ENCODE measurements at regions not wholly inside any gene's neighbourhood (a gene's known extent, or its start where the extent isn't known, plus 50 kb on each side); places are given as distances from the start of the nearest gene placed in this dataset.

DNA sequence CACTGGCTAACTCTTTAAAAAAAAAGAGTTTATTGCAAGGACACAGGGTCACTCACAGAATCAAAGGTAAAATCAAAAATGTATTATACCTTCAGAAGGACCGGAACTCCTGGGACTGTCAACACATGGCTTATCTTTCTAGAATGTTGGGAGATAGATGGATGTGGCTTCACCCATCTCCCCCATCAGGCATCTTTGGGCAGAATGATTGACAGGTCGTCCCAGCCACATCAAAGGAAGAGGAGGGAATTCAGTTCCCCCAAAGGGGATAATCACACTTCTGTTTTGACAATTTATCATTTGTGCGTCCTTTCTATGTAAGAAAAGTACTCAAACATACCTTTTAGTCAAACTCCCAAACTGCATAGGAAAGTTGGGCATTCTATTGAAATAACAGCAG lies 228.6 kb upstream of the CDH5 start:
- DNase-seq (ENCODE audit: low read depth): no peak

DNA sequence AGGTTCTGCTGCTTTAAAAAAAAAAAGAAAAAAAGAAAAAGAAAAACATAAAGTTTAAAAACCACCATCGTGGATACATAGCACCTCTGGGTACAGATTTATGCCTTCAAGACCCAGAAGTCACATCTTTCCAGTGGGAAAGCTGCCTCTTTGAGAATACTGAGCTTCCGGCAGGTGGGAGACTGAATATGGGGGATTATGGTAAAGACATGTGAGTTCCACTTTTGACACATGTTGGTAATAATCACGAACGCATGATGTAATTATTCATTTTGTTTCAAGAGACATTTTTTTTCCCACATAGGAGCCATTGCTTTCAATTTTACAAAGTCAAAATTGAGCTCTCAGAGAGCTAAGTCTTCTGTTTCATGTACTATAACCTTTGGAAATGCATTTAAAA lies 229.7 kb upstream of the CDH5 start:
- no peak for DNase-seq (ENCODE audit: low read depth)

DNA sequence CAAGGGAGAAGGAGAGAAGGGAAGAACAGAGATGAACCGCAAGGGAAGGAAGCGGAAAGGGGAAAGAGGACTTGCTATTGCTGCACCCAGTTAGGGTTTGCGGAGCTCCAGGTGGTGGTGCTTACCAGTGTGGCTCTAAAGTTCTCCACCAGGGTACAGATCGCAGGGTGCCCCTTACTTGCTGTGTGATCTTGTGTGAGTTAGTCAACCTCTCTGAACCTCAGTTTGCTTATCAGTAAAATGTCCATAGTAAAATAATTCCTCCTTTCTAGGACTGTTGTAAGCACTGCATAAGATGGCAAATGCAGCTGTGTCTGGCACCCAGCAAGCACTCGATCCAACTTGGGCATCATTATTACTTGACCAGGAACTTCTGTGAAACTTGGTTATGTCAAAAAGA lies 230.7 kb upstream of the CDH5 start:
- DNase-seq (ENCODE audit: low read depth): no peak

DNA sequence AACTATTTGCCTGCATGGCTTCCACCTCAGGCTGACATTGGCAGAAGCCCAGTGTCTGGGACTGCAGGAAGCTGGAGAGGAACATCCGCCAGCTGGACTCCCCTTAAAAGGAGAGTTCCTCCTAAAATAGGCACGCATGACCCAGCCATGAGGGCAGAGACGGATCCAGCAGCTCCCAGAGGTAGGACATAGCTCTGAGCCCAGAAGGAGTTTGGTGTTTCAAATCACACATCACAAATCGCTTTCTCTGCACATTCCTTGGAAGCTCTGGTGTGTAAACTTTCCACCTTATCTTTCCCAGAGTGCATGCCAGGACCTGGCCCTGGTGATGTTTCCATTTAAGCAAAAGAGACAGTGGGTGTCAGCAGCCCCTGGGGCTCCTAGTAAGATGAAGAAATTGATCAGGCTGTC lies 231.1 kb upstream of the CDH5 start:
- DNase-seq (ENCODE audit: low read depth): no peak

DNA sequence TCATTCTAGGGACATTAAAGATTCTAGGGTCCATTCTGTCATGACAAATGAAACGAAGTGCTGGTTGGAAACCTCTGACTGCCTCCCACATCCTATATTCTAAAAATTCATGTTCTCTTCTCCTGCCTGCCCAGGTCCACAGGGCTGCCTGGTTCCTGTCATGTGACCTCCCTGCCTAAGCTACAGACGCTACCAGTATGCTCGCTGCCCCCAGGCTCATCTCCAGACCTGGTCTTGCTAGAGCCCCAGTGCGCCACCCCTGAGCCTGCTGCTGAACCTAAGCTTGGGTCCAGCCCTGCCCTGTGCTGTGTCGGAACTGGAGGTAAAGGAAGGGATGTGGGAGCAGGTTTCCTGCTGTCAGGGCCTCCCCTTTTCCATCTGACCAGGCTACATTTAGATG lies 231.6 kb upstream of the CDH5 start:
- DNase-seq (ENCODE audit: low read depth): no peak

DNA sequence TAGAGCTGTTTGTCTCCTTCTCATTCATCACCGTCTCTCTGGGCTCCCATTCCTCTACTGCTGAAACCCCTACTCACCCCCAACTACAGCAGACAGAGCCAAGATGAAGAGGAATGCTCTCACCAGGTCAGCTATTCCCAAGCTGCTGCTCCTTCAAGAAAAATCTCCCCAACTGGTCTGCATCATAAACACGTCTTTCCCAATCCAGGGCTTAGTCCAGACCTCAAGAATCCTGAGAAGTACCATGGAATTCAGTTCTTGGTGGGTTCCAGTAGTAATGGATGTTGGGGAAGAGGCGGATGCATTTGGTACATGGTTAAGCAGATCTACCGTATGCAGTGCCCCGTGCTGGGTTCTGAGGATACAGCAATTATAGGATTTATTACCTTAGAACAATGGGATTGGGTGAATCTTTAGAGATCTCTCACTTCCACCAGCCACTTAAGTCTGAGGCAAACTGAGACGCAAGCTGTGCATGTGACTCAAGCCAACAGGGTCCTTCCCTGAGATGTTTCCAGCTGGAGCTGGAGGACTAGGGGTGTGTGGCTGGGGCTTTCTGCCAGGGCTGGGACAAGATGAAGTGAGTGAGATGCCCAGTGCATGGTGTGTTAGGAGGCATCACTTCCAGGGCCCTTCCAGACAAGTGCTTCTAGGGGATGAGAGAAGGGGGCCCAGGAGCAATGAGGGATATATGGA lies 232.7 kb upstream of the CDH5 start:
- no peak for DNase-seq (ENCODE audit: low read depth)

DNA sequence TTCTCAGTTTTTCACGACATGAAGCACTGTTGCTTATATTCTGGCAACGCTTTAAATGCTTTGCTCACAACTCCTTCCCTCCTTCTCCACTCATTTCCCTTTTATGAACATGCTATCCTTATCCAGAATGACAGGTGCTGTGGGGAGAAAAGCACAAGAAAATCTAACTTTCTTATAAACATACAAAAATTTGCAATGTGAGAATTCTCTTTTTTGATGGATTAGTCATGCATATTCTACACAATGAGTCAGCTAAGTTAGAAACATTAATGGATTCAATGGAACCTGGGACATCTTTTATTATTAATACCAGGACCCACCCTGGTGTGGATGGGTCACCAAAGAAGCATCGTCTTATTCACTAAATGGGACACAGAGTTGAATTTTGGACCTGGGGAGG lies 234.6 kb upstream of the CDH5 start:
- no peak for DNase-seq (ENCODE audit: low read depth)

DNA sequence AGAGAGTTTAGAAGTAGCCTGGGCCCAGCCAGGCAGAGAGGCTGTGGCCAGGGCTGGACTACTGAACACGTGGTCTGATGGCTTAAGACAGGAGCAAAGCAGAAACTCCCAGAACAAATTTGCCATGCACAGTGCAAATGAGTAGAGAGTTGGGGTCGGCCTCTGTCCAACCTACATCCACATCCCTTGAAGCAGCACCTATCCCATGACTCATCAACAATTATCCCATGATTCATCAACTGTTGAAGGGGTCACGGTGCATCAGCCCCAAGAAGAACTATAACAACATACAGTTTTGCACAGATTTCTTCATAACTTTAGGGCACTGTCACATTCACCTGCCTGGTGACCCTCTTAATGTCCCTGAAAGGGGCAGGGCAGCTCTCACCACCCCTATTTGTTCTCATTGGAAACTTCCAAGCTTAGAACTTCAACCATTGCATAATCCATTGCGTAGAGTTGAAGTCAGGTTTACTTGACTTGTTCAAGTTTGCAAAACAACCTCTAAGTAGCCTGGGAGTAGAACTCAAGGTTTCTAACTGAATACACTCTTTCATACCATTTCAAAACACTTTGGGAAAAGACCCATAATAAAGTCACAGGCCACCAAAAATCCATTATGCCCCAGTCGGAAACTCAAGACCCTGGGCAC lies 235.2 kb upstream of the CDH5 start:
- DNase-seq (ENCODE audit: low read depth): no peak

DNA sequence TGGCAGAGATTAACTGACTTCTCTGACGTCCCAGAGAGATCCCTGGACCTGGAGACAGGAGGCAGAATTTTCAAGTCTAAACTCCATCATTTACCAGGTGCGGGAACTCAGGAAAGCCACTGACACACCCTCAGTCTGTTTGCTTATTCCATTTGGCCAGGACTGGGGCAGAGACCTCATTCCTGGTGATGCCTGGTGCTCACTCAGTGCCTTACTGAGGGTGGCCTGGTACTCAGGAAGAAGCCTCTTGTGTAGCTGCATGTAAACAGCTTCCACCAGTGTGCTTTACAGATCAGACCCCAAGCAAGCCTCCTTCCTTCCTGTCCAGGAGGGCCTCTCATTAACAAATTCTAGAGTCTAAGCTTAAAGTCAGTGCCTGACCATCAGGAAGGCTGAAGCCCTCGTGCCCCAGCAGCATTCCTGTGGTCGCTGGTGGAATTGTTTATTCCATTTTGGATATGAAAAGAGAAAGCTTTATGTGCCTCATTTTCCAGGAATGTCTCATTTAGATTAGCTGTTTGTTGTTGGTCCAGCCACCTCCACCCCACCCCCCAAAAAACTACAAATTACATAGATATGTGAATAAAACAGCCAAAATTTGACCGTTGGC lies 236.1 kb upstream of the CDH5 start:
- no peak for DNase-seq (ENCODE audit: low read depth)

DNA sequence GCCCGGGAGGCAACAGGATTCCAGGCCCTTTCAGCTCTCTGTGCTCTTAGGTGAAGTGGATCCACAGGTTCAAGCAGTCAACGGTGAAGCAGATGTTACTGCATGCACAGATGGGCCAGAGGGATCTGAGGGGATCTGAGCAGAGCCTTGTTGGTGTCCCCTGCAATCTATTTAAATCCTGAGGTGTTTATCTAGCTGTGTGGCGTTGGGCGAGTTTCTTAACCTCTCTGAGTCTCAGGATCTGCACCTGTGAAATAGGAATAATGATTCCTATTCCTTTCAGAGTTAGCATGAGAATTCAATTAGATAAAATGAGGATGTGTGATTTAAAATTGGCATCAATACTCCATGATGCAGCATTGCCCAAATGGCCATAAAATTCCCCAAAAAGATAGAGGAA lies 237.3 kb upstream of the CDH5 start:
- DNase-seq (ENCODE audit: low read depth): no peak

DNA sequence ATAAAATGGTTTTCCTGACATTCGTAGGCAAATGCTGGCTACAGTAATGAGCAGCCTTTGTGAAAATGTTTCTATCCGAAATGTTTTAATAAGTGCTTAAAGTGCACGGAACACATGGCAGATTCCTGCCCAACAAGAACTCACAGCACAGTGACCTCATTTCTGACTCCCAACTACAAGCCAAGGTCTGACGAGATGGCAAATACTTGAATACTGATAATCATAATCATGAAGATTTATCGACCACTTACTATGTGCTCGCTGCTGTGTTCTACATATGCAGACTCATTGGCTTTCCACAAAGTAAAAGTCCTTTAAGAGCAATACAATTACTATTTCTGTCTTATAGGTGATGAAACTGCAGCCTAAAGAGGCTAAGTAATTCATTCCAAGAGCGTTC lies 238.1 kb upstream of the CDH5 start:
- no peak for DNase-seq (ENCODE audit: low read depth)

DNA sequence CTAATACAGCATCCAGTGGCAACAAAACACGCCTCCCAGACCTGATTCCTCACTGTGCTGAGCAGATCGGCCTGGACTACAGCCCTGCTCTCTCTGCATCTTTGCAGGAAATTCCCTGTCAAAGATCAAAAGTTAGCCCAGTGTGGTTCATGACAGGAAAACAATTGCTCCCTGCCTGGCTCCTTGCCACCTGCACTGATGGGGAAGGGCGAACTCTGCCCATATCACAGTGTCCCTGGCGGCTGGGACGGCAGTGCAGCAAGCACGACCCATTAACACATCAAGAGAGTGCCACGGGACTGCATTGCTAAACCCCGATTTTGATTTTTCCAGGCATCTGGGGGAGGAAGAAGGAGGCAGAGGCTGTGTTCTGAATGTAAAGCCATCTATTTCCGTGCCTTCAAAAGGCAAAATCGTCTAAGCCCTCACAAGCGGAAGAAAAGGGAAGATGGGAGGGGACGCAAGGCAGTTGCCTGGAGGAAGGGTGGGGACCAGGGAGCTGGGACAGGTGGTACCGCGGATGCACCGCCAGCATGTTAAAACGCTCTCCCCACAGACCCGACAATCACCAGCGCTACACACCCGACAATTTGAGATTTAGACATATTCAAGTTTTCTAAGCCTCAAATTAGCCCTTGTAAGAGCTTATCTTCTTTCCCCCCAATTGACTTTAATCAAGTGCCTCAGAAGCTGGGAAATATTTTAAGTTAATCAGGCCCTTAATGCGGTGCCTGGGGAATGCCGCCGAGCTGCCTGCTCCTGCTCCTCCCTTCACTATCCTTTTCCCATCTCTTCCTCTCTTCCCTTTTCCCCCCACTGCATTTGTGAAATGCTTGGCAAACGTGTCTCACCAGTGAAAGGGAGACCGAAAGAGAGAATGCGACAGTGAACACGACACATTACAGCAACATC lies 238.8 kb upstream of the CDH5 start:
- no peak for DNase-seq (ENCODE audit: low read depth)

DNA sequence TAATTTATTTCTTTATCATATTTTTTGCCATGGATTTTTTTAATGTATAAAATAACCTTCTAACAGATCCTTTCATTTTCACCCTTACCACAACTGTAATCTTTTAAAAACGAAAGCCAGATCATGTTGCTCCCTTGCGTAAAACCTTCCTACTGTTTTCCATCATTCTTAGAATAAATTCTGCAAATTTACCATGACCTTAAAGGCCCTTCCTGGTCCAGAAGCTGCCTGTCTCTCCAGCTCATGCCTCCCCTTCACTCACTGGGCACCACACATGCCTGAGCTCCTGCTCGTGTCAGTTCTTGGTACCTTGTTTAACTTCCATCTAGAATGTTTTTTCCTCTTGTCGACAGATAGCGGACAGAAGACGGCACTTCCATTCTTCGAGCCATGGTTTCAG lies 245.0 kb upstream of the CDH5 start:
- DNase-seq (ENCODE audit: low read depth): no peak

DNA sequence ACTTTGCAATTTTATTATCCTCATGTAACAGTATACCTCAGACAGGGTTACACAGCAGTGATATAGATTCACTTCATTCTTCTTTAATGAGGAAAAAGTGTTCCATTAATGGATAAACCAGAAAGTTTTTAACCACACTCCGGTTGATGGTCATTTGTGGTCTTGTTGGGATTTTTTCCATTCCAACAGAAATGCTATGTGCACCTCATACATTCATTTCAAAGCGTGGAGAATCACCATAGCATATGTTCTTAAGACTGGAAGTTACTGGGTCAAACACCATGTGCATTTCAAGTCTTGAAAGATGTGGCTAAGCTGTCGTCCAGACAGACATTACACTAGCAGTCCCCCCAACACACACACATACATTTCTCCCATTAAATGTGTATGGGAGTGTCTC lies 245.8 kb upstream of the CDH5 start:
- no peak for DNase-seq (ENCODE audit: low read depth)

DNA sequence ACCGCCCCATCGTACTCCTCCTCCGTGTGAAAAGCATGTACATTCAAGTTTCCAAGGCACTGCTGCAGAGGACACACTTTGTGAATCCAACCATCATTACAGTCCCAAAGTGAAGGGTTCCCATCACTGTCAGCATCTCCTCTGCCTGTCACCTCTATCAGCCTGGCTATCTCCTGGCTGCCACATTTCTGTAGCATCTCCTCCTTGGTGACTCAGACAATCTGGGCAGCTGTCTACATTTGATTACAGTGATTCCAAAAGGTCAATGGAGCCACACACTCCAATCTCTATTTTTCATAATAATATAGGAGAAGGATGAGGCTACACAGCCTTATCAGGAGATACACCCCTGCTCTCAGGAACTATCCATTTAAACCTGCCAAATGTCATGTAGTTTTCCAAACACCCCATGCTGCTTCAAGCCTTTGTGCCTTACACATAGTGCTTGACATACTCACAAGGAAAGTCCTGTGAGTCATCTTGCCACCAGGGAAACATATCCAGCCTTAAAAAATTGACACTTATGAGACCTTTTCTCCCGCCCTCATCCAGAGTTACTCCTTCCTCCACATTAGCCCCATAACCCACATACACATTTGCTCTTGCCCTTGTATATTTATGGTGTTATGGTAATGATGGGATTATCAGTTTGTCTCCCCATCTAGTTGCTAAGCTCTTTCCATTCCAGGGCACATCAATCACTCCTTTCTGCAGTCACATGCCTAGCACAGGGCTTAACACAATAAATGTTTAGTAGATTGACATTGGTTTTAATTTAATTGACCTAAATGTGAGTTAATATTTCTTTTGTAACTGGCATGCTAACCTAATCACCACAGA lies 250.1 kb upstream of the CDH5 start:
- DNase-seq (ENCODE audit: low read depth): no peak

DNA sequence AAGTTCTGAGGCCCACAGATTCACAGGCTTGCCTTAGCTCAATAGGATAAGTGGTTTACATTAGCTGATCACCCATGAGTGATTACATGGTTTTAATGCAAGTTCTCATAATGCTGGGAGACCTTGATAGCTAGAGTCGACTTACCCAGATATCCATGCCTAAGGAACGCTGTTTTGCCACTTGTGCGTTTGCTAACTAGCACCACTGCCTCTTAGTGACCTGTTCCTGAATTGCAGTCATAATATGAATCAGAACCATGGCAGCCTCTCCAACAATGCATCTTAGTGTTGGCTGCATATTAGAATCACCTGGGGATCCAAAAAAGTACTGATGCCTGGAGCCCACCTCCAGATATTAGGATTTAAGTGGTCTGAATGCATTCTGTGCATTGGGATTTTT lies 251.1 kb upstream of the CDH5 start:
- DNase-seq (ENCODE audit: low read depth): no peak

DNA sequence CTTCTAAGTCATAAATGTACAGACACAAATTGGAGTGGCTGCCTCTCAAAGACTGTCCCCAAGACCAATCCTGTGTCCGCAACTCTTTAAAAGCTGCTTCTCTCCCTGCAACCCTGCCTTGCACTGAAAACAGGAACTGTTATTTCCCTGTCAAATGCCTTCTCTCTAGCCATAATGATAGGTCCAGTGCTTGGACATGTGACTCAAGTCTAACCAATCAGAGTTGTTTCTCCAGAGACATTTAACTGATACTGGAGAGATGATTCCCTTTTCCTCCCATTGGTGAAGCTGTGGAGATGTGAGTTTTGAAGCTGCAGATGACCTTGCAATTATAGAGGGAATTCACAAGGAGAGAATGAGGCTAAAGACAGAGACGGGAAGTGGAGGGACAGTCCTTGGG lies 253.3 kb upstream of the CDH5 start:
- no peak for DNase-seq (ENCODE audit: low read depth)

DNA sequence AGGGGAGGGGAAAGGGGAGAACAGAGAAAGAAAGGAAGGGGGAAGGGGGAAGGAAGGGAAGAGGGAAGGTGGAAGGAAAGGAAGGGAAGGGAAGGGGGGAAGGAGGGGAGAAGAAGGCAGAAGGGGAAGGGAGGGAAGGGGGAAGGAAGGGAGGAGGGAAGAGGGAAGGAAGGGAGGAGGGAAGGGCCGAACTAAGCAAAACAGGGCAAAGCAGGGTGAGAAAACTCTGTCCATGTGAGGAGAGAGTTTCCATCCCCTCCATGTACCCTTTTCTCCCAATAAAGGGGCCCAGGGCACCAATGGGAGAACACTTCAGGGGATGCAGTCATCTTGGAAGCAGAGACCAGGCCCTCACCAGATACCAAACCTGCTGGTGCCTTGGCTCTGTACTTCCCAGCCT lies 256.8 kb upstream of the CDH5 start:
- DNase-seq (ENCODE audit: low read depth): no peak

DNA sequence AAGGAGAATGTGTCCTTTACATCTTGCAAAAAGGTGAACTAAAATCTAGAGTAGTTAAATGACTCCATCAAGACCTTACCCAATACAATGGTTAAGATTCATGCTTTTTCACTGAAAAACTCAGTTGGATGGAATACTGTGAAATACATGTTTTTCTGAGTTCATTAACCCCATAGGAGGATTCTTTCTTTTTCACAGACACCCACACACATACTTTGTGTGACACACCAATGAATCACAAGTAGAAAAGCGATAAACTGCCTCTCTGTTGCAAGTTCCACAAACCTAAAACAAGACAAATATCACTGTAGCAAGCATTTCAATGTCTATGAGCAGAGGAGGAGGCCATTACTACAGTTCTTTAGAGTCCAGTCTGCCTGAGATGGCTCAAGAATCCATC lies 258.8 kb upstream of the CDH5 start:
- DNase-seq (ENCODE audit: low read depth): no peak

DNA sequence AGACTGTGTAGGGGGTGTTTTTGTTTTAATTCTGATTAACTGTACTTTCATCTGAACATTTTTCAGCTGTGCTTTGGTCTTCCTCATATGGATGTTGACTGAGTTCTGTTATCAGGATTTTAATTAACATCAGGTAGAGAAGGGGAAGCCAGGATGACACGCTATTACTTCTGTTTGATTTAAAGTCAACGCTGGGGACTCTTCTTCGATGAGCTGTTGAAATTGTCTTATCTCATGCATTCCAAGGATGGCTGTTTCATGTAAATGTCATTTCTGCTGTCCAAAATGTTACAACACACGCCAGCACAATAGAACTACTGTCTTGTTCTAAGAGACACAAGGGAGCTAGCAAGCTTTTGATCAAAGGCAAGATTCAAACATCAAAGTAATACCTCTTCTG lies 263.3 kb upstream of the CDH5 start:
- DNase-seq (ENCODE audit: low read depth): no peak

DNA sequence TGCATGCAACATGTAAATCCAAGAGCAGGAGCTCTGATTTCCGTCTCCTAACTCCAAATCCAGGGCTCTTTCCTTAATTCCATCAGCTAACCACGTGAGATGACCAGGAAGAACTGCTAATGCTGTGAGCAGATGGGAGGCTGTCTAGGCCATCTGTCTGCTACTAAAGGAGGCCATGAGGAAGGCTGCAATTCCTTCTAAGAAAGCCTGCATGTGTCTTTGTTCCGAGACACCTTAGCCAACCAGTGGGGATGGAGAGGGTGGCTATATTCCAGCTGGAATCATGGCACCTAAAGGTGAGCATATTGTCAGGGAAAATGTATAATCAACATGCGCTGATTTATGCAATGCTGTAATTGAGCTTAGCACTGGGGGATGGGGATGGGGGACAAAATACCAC lies 267.2 kb upstream of the CDH5 start:
- DNase-seq (ENCODE audit: low read depth): no peak

DNA sequence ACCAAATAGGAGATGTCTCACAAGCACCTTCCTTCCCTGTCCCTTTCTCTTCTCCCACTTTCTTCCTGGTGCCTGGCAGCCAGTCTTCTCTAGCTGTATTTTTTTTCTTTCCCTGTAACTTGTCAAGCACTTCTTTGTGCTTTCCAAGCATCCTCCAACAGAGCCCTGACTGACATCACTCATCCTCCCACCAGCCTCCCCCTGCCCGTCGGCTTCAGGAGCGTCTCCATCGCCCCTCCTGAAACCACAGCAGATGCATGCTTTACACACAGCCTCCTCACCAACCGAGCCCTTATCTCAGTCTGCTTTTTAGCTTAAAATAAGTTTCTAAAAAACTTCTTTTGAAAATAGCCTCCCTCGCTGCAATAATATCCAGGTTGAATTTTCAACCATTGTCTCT lies 268.7 kb upstream of the CDH5 start:
- DNase-seq (ENCODE audit: low read depth): no peak

Data from stimulated activated CD4-positive, alpha-beta T cell treated with anti-CD3 and anti-CD28 coated beads, Interleukin-2, amount 100 ng/mL, for 4 hours (primary cell).